Activated naive CD8-positive, alpha-beta T cell (primary cell): ENCODE measurements at regions not wholly inside any gene's neighbourhood (a gene's known extent, or its start where the extent isn't known, plus 50 kb on each side); places are given as distances from the start of the nearest gene placed in this dataset.

Experiments used
- H3K27ac Mint-ChIP-seq: one replicate; pipeline ENCODE4 v1.8.0; 2021; ENCODE audit warnings: mixed read lengths
- H3K27me3 Mint-ChIP-seq: one replicate; pipeline ENCODE4 v1.8.0; 2021; ENCODE audit warnings: mixed read lengths
- H3K36me3 Mint-ChIP-seq: one replicate; pipeline ENCODE4 v1.8.0; 2021; ENCODE audit warnings: mixed read lengths
- H3K4me1 Mint-ChIP-seq: one replicate; pipeline ENCODE4 v1.8.0; 2021; ENCODE audit warnings: low read depth, mixed read lengths
- H3K4me3 Mint-ChIP-seq: one replicate; pipeline ENCODE4 v1.8.0; 2021; ENCODE audit warnings: mild to moderate bottlenecking, mixed read lengths
- H3K9me3 Mint-ChIP-seq: one replicate; pipeline ENCODE4 v1.8.0; 2021; ENCODE audit warnings: low read depth, mixed read lengths

DNA sequence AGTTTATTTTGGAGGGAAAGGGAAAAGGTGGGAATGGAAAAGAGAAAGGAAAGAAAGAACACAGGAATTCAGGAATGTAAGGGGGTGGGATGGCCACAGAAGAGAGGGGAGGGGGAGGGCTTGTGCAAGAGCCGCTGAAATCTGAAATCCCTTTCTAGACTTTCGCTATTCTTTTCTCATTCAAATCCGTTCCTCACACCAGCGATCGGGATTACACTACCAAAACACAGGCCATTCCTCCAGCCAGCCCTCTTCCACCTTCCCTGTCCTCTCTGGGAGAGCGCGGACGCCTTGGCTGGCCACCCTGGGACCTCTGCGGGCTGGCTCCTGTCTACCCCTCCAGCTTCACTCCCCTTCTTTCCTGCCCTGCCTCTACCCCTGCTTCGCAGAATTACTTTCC is 102.3 kb downstream of the CDCA7 start:
- Mint-ChIP-seq H3K4me1 (peaks cover 1% of the 10 kb centered on the region), H3K27ac (no peak overlapping the region), H3K27me3 (peaks cover 6% of the 10 kb centered on the region), H3K36me3 (no peaks in the 10 kb centered on the region), H3K9me3 (no peaks in the 10 kb centered on the region), H3K4me3 (no peak overlapping the region)

DNA sequence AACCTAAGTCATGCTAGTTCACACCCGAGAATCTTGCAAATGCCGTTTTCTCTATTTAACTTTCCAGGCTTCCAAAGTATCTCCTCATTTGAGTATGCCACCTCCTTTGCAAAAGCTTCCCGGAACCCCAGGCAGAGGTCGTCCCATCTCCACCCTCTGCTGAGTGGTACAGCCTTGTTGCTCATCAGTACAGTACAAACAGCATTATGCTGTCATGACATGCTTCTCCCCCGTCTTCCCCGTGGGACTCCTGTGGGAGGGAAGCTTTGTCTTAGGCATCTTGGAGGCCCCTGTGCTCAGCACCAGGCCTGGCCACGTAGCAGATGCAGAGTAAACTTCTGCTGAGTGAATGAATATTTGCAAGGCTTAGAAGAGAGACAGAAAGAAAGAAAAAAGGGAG is 102.7 kb downstream of the CDCA7 start:
- no peak overlapping the region for H3K27ac Mint-ChIP-seq

DNA sequence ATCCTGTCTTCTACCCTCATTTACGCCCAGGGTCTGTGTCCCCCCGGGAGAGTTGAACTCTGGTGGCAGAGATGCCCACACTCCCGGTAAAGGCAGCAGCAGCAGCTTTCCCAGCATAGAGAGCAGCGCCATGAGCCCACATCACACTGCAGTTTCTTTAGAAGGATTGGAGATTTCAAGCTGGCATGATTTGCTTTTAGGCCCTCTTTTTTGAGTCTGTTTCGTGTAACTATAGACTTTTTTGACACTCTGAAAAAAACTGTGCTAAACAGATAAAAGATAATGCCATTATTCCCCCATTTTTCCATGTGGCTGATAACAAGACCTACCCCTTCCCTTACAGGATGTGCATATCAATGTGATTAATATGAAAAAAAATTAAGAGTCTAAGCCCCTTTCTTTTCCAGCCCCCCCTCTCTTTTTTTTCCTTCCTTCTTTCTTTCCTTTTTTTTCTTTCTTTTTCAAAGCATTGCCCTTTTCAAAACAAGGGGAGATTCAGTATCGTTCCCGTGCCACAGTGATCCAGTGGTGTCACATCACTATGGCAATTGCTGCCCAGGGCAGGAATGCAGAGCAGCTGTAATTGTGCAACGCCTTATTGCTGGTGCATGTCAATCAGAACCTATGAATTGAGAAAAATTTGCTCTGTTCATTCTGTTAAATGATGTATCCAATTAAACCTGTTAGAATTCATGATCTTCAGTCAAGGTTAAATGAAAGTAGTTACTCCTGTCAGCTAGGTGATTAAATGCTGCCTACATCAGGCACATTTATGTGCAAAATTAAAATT is 104.5 kb downstream of the CDCA7 start:
- H3K27ac Mint-ChIP-seq = no peak overlapping the region
- peaks cover 8% of the 10 kb centered on the region for H3K27me3 Mint-ChIP-seq
- no peaks in the 10 kb centered on the region for H3K36me3 Mint-ChIP-seq
- no peak overlapping the region for H3K4me3 Mint-ChIP-seq
- no peaks in the 10 kb centered on the region for H3K4me1 Mint-ChIP-seq
- no peaks in the 10 kb centered on the region for H3K9me3 Mint-ChIP-seq

More for the DNA sequence above, 102.7 kb downstream of the CDCA7 start:
- H3K36me3 Mint-ChIP-seq = no peaks in the 10 kb centered on the region
- H3K27me3 Mint-ChIP-seq = peaks cover 6% of the 10 kb centered on the region
- H3K4me3 Mint-ChIP-seq = no peak overlapping the region
- H3K9me3 Mint-ChIP-seq = no peaks in the 10 kb centered on the region
- no peaks in the 10 kb centered on the region for H3K4me1 Mint-ChIP-seq

DNA sequence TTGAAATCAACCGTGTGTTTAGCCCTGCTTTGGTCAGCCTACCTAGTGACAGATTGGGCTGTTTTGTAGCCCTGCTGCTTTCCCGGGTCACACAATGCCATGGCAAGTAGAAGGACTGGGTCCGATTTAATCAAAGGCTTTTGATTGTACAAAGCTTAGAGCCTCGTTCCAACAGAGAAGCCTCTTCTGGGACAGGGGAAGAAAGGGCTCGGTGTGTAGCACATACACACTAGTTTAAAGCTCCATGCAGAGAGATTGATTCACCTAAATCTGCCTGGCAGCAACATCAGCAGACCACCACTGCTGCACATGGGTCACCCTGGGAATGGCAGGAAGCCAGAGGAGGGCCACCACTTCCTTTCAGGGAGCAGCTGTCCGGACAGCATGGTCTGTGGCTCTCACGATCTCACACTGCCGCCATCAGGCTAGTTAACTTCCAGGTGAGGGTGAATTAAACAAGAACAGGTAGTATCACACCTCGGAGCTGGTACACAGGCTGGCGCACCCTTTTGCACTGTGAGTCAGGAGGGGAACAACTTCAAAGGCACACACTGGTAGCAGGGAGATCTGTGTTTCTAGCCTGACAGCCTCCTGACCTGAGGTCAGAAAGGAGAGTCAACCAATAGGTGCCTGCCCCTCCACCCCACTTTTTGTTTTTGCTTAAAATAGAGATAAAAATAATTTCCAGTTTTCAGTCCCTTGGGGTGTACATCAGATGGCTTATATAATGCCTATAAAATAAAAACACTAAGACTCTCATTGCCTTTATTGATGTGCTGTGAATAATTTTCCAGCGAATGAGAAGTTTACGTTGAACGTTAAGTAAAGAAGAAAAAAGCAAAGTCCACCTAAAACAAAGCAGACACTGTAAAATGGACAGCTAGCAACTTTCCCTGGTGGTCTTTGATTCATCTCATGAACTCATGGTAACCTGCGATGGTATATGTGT is 108.5 kb downstream of the CDCA7 start:
- Mint-ChIP-seq H3K4me1 (no peaks in the 10 kb centered on the region), H3K27ac (no peak overlapping the region), H3K9me3 (no peaks in the 10 kb centered on the region), H3K36me3 (no peaks in the 10 kb centered on the region), H3K27me3 (peaks cover 5% of the 10 kb centered on the region), H3K4me3 (no peak overlapping the region)

DNA sequence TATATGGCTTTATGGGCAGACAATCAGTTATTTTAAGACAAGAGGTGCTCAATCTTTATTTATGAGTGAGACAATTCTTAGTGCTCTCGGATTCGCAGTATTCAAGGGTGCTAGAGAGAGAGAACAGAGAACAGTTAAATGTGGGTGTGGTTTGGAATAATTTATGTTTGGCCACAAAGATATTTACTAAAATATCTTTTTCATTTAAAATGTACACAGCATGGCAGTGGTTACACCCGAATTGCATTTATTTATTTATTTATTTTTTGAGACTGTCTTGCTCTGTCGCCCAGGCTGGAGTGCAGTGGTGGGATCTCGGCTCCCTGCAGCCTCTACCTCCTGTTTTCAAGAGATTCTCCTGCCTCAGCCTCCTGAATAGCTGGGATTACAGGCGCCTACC is 109.2 kb downstream of the CDCA7 start:
- Mint-ChIP-seq H3K4me1 (no peaks in the 10 kb centered on the region), H3K36me3 (no peaks in the 10 kb centered on the region), H3K27me3 (peaks cover 5% of the 10 kb centered on the region), H3K27ac (no peak overlapping the region), H3K9me3 (no peaks in the 10 kb centered on the region), H3K4me3 (no peak overlapping the region)

DNA sequence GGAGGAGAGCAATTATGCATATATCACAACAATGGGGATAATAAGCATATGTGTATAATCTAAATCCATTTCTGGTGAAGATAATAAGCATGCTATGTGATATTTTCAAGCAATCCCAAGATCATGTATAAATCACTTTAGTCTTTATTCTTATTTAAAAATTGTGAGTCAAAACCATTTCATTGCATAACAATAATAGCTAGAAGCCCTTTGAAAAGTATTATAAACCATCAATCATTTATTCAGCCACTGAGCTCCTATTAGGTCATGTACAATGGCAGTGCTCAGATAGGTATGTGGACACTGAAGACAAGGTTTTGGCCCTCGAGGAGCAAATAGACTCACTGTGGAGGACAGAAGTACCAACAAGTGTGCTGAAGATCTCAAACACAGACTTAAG is 113.1 kb downstream of the CDCA7 start:
- no peaks in the 10 kb centered on the region for H3K36me3 Mint-ChIP-seq
- no peaks in the 10 kb centered on the region for H3K9me3 Mint-ChIP-seq
- no peak overlapping the region for H3K4me3 Mint-ChIP-seq
- H3K27ac Mint-ChIP-seq = no peak overlapping the region
- H3K27me3 Mint-ChIP-seq = peaks cover 2% of the 10 kb centered on the region
- no peaks in the 10 kb centered on the region for H3K4me1 Mint-ChIP-seq

DNA sequence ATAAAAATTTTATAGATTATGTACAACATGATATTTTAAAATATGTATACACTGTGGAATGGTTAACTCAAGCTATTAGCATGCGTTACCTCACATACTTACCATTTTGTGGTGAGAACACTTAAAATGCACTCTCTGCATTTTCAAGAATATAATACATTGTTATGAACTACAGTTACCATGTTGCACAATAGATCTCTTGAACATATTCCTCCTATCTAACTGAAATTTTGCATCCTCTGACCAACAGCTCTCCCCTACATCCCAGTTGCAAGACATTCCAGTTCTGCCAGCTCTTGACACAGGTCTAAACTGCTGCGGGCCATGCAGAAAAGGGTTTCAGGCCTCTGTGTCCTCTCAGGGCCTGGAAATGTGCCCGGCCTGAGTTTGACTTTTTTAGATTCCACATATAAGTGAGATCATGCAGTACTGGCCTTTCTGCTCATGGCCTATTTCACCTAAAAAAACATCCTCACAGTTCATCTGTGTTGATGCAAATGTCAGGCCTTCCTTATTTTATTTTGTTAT is 113.7 kb downstream of the CDCA7 start:
- Mint-ChIP-seq H3K27me3 (peaks cover 2% of the 10 kb centered on the region), H3K36me3 (no peaks in the 10 kb centered on the region), H3K27ac (no peak overlapping the region), H3K9me3 (no peaks in the 10 kb centered on the region), H3K4me1 (no peaks in the 10 kb centered on the region), H3K4me3 (no peak overlapping the region)

DNA sequence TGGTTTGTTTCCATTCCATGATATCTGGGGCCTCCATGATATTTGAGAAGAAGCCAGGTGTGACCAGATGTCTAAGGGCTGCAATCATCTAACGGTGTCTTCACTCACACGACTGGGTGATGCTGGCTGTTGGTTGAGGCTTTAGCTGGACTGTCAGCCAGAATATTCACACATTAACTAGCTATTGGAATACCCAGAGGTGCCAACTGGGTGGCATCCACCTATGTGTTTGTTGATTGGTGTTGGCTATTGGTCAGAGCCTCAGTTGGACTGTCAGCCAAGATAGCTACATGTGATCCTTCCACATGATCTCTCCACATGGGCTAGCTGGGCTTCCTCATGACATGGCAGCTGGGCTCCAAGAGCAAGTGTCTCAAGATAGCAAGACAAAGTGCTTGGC is 117.4 kb downstream of the CDCA7 start:
- Mint-ChIP-seq H3K27me3 (peaks cover 2% of the 10 kb centered on the region), H3K27ac (no peak overlapping the region), H3K9me3 (no peaks in the 10 kb centered on the region), H3K4me1 (no peaks in the 10 kb centered on the region), H3K36me3 (no peaks in the 10 kb centered on the region), H3K4me3 (no peak overlapping the region)

DNA sequence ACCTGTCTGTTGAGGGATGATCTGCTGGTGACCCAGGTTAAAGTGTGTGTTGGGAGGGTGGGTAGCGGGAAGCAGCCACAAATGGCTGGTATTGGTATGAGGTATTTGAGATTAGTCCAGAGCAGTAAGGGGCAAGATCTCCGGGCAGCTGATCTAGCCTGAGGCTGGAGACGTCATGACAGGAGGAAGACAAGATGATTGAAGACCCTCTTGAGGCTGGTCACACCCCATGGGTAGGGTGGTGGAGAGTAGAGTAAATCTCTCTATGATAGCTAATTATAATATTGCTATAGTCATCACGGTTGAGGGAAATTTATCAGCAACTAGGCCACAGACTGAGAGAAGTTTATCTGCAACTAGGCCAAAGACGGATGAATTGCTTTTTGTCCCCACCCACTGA is 128.5 kb downstream of the CDCA7 start:
- peaks cover 2% of the 10 kb centered on the region for H3K27me3 Mint-ChIP-seq
- H3K4me1 Mint-ChIP-seq = no peaks in the 10 kb centered on the region
- no peak overlapping the region for H3K27ac Mint-ChIP-seq
- H3K9me3 Mint-ChIP-seq = no peaks in the 10 kb centered on the region
- no peaks in the 10 kb centered on the region for H3K36me3 Mint-ChIP-seq
- H3K4me3 Mint-ChIP-seq = no peak overlapping the region

DNA sequence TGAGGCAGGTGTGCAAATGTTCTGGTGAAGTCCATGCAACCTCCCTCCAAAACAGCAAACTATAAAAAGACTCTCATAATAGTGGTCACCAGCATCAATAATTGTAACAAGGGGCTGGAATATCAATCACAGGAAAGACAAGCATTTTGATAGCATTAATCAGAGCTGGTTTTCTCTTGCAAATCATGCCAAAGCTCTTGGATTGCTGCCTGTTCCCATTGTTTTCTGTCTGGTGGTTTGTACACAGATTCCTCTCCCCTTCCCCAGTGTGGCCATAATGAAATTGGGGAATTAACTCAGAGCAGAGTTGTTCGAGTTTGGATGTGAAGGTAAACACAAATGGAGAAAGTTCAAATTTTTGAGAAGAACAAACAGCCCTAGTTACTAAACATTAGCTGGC is 134.2 kb downstream of the CDCA7 start:
- Mint-ChIP-seq H3K4me1 (no peaks in the 10 kb centered on the region), H3K27ac (no peak overlapping the region), H3K27me3 (peaks cover 7% of the 10 kb centered on the region), H3K4me3 (no peak overlapping the region), H3K9me3 (no peaks in the 10 kb centered on the region), H3K36me3 (no peaks in the 10 kb centered on the region)

DNA sequence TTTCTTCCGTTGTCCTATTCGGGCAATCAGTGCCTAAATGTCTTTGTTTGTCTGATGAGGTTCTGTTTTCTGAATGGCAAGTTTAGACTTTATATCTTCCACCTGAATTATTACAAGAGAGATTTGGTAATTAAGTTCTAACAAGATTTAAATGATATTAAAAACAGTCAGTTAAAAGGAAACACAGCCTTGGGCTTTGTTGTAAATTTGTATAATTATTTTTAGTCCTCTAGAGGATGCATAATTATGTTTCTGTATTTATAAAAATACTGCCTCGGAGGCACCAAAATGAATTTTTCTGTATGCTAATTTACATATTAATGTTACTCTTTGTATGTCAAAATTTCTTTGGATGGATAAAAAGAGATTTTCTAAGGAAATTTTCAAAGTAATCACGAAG is 136.7 kb downstream of the CDCA7 start:
- Mint-ChIP-seq H3K4me1 (no peaks in the 10 kb centered on the region), H3K27me3 (peaks cover 7% of the 10 kb centered on the region), H3K9me3 (no peaks in the 10 kb centered on the region), H3K36me3 (no peaks in the 10 kb centered on the region), H3K4me3 (no peak overlapping the region), H3K27ac (no peak overlapping the region)

DNA sequence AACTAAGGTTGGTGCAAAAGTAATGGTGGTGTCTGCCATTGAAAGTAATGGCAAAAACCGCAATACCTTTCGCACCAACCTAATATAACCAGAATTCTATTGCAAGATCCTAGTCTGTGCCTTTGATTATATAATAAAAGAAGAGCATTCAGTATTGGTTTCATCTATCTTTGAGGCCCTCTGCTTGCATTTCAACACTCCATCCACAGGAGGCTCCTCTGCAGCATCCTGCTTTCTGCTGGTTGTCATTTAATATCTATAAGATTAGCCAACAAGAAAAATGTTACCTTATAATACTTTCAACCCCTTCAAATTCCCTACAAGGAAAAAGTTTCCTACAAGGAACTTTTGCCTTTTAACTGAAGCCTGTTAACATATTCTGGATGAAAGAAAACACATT is 139.2 kb downstream of the CDCA7 start:
- Mint-ChIP-seq H3K9me3 (no peaks in the 10 kb centered on the region), H3K36me3 (no peaks in the 10 kb centered on the region)

DNA sequence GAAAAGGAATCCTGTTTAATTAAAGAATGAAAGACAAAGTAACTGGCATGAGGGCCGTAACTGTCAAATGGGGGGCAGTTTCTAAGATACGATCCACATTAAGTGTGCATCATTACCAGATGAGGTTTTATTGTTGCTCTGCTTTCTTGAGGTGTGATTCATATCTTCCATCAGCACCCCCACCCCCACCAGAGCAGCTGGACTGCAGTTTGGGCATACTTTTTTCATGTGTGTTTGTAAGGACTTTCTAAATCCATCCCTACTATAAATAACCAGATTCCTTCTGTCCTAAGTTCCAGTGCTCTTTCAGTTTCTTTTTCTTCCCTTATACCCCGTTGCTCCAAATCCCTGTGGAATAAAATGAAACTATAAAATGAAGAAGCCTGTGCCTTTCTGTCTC is 142.1 kb downstream of the CDCA7 start:
- no peaks in the 10 kb centered on the region for H3K4me1 Mint-ChIP-seq
- H3K36me3 Mint-ChIP-seq = no peaks in the 10 kb centered on the region
- peaks cover 4% of the 10 kb centered on the region for H3K9me3 Mint-ChIP-seq
- no peak overlapping the region for H3K27ac Mint-ChIP-seq
- peaks cover 6% of the 10 kb centered on the region for H3K27me3 Mint-ChIP-seq
- no peak overlapping the region for H3K4me3 Mint-ChIP-seq

More for the DNA sequence above, 139.2 kb downstream of the CDCA7 start:
- Mint-ChIP-seq H3K4me3 (no peak overlapping the region), H3K4me1 (no peaks in the 10 kb centered on the region), H3K27ac (no peak overlapping the region), H3K27me3 (peaks cover 7% of the 10 kb centered on the region)

DNA sequence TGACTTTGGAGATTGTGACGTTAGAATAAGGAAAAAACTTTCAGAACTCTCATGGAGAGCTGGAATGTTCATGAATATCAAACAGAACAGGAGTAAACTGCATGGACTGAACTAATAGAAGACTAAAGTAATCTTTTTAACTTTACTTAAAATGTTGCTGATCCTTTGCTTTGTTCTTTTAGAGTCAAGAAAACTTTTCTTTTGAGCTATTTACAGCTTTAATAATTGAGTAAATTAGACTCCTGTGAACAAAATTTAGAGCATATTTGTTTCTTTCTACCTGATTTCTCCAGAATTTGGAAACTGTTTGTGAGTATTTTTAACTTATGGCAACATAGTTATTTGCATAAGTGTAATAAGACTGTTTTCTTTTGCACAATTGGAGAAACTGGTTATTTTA is 146.3 kb downstream of the CDCA7 start:
- no peaks in the 10 kb centered on the region for H3K4me1 Mint-ChIP-seq
- peaks cover 15% of the 10 kb centered on the region for H3K27me3 Mint-ChIP-seq
- no peak overlapping the region for H3K4me3 Mint-ChIP-seq
- H3K9me3 Mint-ChIP-seq = peaks cover 10% of the 10 kb centered on the region
- no peaks in the 10 kb centered on the region for H3K36me3 Mint-ChIP-seq
- H3K27ac Mint-ChIP-seq = no peak overlapping the region

DNA sequence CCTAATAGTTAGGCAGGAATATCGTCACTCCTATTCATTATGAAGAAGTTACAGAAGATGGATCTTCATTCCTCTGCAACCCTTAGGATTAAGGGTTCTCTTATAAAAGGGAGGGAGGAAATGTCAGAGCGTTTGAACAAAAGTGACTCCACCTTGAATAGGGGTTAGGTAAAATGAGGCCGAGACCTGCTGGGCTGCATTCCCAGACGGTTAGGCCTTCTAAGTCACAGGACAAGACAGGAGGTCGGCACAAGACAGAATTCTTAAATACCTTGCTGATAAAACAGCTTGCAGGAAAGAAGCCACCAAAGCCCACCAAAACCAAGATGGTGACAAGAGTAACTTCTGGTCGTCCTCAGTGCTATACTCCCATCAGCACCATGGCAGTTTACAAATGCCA is 147.6 kb downstream of the CDCA7 start:
- Mint-ChIP-seq H3K36me3 (no peaks in the 10 kb centered on the region), H3K27ac (no peak overlapping the region), H3K4me3 (no peak overlapping the region), H3K27me3 (peaks cover 15% of the 10 kb centered on the region), H3K9me3 (peaks cover 10% of the 10 kb centered on the region), H3K4me1 (no peaks in the 10 kb centered on the region)
